ENCODE measurements at regions not wholly inside any gene's neighbourhood (a gene's known extent, or its start where the extent isn't known, plus 50 kb on each side); places are given as distances from the start of the nearest gene placed in this dataset.
"Not testable (repeated sequence)": the region's sequence is repeated elsewhere in the genome, so short reads cannot be mapped to it uniquely, and the experiment has no call there.

DNA sequence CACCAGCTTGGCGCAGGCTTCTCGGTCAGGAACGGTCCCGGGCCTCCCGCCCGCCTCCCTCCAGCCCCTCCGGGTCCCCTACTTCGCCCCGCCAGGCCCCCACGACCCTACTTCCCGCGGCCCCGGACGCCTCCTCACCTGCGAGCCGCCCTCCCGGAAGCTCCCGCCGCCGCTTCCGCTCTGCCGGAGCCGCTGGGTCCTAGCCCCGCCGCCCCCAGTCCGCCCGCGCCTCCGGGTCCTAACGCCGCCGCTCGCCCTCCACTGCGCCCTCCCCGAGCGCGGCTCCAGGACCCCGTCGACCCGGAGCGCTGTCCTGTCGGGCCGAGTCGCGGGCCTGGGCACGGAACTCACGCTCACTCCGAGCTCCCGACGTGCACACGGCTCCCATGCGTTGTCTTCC is 422.3 kb downstream of the OR4F29 start:
- not testable (repeated sequence) for TF ChIP-seq POLR2A (IDR thresholded peaks at IDR 0.05; ENCODE audit: borderline replicate concordance, extremely low read depth, insufficient read depth, insufficient read length); RAD21 (IDR thresholded peaks at IDR 0.05; ENCODE audit: low read depth)
- TF ChIP-seq, protein P1, sequence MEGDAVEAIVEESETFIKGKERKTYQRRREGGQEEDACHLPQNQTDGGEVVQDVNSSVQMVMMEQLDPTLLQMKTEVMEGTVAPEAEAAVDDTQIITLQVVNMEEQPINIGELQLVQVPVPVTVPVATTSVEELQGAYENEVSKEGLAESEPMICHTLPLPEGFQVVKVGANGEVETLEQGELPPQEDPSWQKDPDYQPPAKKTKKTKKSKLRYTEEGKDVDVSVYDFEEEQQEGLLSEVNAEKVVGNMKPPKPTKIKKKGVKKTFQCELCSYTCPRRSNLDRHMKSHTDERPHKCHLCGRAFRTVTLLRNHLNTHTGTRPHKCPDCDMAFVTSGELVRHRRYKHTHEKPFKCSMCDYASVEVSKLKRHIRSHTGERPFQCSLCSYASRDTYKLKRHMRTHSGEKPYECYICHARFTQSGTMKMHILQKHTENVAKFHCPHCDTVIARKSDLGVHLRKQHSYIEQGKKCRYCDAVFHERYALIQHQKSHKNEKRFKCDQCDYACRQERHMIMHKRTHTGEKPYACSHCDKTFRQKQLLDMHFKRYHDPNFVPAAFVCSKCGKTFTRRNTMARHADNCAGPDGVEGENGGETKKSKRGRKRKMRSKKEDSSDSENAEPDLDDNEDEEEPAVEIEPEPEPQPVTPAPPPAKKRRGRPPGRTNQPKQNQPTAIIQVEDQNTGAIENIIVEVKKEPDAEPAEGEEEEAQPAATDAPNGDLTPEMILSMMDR (IDR thresholded peaks at IDR 0.05 in 2 of 3, conservative IDR thresholded peaks at IDR 0.05 in 1 of 3; ENCODE audit: borderline replicate concordance in 1 of 3, insufficient read depth in 1 of 3, low read depth in 2 of 3, low read length in 2 of 3): not testable (repeated sequence)

All from HCT116 (cell line).